IPS-NIHi7 (cell line): ENCODE measurements at regions not wholly inside any gene's neighbourhood (a gene's known extent, or its start where the extent isn't known, plus 50 kb on each side); places are given as distances from the start of the nearest gene placed in this dataset.
A peak's percentile ranks its signal among the peaks of the same experiment; 100 is the strongest.

ENCODE experiments used
- DNase-seq: peaks from one replicate; pipeline ENCODE4 v3.0.0; 2012; ENCODE audit warnings: mixed read lengths; ENCODE audit errors: extremely low spot score

- no peak for DNase-seq
These were observed 339.7 kb upstream of the B3GALT2 start for GRCh38 chr1:193525917-193526710.

GRCh38 chr1:193525411-193525810, 339.0 kb upstream of the B3GALT2 start:
- no peak for DNase-seq

- no peak for DNase-seq
These were observed 338.2 kb upstream of the B3GALT2 start for GRCh38 chr1:193524616-193525015.

GRCh38 chr1:193524021-193524420, 337.6 kb upstream of the B3GALT2 start:
- no peak for DNase-seq

- DNase-seq: no peak
These were observed 334.1 kb upstream of the B3GALT2 start for GRCh38 chr1:193520472-193520871.

- DNase-seq: peak; percentile 28
These were observed 333.5 kb upstream of the B3GALT2 start for GRCh38 chr1:193519922-193520321.

- DNase-seq: no peak
These were observed 330.5 kb upstream of the B3GALT2 start for GRCh38 chr1:193516755-193517388.

- DNase-seq: no peak
These were observed 328.0 kb upstream of the B3GALT2 start for GRCh38 chr1:193514397-193514796.

GRCh38 chr1:193513032-193513431, 326.6 kb upstream of the B3GALT2 start:
- DNase-seq: no peak

- DNase-seq: no peak
These were observed 318.5 kb upstream of the B3GALT2 start for GRCh38 chr1:193504920-193505319.

GRCh38 chr1:193498088-193498655, 311.8 kb upstream of the B3GALT2 start:
- no peak for DNase-seq

GRCh38 chr1:193494368-193494767, 308.0 kb upstream of the B3GALT2 start:
- DNase-seq: no peak

GRCh38 chr1:193489191-193489590, 302.8 kb upstream of the B3GALT2 start:
- no peak for DNase-seq

GRCh38 chr1:193487722-193488121, 301.3 kb upstream of the B3GALT2 start:
- DNase-seq: no peak

GRCh38 chr1:193486671-193487229, 300.3 kb upstream of the B3GALT2 start:
- no peak for DNase-seq

- no peak for DNase-seq
These were observed 294.3 kb upstream of the B3GALT2 start for GRCh38 chr1:193480755-193481154.

GRCh38 chr1:193479187-193479586, 292.8 kb upstream of the B3GALT2 start:
- DNase-seq: no peak

- DNase-seq: no peak
These were observed 290.3 kb upstream of the B3GALT2 start for GRCh38 chr1:193476748-193477147.

GRCh38 chr1:193473932-193474331, 287.5 kb upstream of the B3GALT2 start:
- DNase-seq: no peak

- DNase-seq: no peak
These were observed 286.5 kb upstream of the B3GALT2 start for GRCh38 chr1:193472838-193473398.

- no peak for DNase-seq
These were observed 286.0 kb upstream of the B3GALT2 start for GRCh38 chr1:193472430-193472829.

- DNase-seq: no peak
These were observed 285.6 kb upstream of the B3GALT2 start for GRCh38 chr1:193471981-193472380.
